SJCRH30 (cell line): ENCODE measurements at regions not wholly inside any gene's neighbourhood (a gene's known extent, or its start where the extent isn't known, plus 50 kb on each side); places are given as distances from the start of the nearest gene placed in this dataset.
A peak's percentile ranks its signal among the peaks of the same experiment; 100 is the strongest.

Experiments
- DNase-seq, 2 experiments: peaks; one replicate each; pipeline ENCODE4 v3.0.0-alpha.2; 2015 to 2020
- H3K27ac ChIP-seq: fragments of 250-450 bp; sonication (Bioruptor Pico); 2 replicates; pipeline ENCODE4 v1.5.1; 2020; ENCODE audit warnings: mild to moderate bottlenecking, moderate library complexity
- H3K27me3 ChIP-seq: fragments of 250-450 bp; sonication (Bioruptor Pico); 2 replicates; pipeline ENCODE4 v1.5.1; 2020; ENCODE audit warnings: mild to moderate bottlenecking, moderate library complexity
- H3K36me3 ChIP-seq: fragments of 250-450 bp; sonication (Bioruptor Pico); 2 replicates; pipeline ENCODE4 v1.5.1; 2020; ENCODE audit warnings: mild to moderate bottlenecking, moderate library complexity
- H3K4me1 ChIP-seq: fragments of 250-450 bp; sonication (Bioruptor Pico); 2 replicates; pipeline ENCODE4 v1.5.1; 2020; ENCODE audit warnings: mild to moderate bottlenecking, moderate library complexity
- H3K4me3 ChIP-seq: fragments of 250-450 bp; sonication (Bioruptor Pico); 2 replicates; pipeline ENCODE4 v1.5.1; 2020; ENCODE audit warnings: mild to moderate bottlenecking, moderate library complexity
- H3K9me3 ChIP-seq: fragments of 250-450 bp; sonication (Bioruptor Pico); replicated peaks from 2 replicates; pipeline ENCODE4 v1.5.1; 2020; ENCODE audit warnings: mild to moderate bottlenecking, moderate library complexity

DNA sequence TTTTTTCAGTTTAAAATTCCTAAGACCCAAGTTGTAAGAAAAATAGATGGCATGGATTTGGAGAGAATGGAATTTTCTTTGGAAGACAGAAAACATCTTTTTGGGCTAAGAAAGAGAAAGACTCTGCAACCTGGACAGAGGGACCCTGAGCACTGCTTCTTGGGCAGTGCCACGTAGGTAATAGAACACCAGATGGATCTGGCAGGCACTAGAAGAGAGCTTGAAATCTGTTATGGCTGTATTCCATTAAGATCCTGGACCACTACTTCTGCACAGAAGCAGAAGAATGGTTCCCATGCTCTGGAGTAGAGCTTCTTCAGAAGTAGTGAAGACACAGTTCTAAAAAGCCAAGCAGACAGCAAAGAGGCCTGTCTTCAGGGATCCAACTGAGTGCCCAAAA, 306.4 kb upstream of the CD180 start:
- no peaks in the 10 kb centered on the region for H3K9me3 ChIP-seq
- no peak overlapping the region for H3K4me3 ChIP-seq
- no peaks in the 10 kb centered on the region for H3K27me3 ChIP-seq
- no peaks in the 10 kb centered on the region for H3K36me3 ChIP-seq
- H3K4me1 ChIP-seq, result no peaks in the 10 kb centered on the region
- H3K27ac ChIP-seq, result no peak overlapping the region
- DNase-seq, result no peak

DNA sequence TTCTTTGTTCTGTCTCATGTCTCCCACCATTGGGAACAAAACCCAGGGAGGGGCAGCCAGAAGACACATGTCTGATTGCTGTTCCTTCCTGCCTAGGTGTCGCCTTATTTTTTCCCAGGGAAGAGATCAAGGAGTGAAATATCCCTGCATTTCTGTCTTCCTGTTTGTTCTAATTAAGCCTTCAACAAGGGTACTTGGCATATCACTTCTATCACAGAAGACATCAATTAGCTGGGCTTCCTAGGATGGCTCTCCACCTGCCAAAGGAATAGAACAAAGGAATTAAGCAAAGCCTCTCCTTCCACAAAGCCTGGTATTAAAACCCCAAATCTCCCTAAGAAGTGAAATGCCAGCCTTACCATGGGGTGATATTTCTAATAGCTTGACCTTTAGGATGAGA, 299.5 kb upstream of the CD180 start:
- no peak overlapping the region for H3K4me3 ChIP-seq
- no peaks in the 10 kb centered on the region for H3K27me3 ChIP-seq
- no peak for DNase-seq
- no peaks in the 10 kb centered on the region for H3K9me3 ChIP-seq
- no peak overlapping the region for H3K27ac ChIP-seq
- H3K36me3 ChIP-seq, result no peaks in the 10 kb centered on the region
- no peaks in the 10 kb centered on the region for H3K4me1 ChIP-seq

DNA sequence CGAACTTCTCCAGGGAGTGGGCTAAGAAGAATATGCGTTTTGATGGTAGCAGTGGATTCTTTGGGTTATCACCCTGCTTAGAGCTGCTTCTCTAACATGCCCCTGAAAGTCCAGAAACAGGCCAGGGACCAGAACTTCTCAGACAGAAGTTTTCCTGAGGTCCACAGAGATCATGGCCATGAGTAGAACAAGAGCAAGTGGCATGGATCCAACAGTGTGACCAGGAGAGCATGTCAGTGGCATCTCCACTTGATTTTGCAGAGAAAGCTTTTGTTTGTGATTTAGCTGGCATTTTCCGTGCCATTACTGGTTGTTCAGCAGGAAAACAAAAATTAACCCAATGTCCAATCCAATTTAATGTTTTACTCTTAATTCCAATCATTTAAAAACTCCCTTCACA, 298.5 kb upstream of the CD180 start:
- Histone ChIP-seq H3K4me1 (no peaks in the 10 kb centered on the region), H3K27ac (no peak overlapping the region), H3K36me3 (no peaks in the 10 kb centered on the region), H3K4me3 (no peak overlapping the region), H3K27me3 (no peaks in the 10 kb centered on the region), H3K9me3 (no peaks in the 10 kb centered on the region)
- DNase-seq, result no peak

DNA sequence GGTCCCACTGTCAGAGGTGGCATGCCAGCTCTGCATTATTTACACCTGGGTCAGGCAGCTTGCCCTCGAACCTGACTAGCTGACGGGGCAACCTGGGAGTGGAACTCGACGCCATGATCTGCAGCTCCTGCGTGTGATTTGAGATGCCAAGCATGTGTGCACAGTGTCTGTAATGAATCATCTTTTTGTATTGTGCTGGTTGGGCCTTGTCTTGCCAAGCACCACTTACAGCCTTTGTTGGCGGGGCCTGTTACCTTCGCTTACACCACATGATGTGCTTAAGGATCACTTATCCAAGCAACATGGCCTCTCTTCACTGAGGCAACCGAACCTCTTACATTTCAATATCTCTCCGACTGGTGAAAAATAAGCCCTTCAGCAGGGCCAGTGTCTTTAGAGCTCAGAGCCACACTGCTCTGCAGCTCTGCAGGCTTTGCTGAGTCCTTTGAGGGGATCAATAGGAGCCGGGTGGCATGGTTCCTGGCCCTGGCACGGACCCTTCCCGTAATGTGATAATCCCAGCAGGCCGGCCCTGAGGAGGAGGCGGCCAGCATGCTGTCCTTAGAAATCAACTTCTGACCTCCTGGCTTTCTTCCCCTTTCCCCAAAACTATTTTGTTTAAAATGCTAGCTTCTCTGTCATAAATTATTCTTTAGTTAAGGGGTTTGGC, 297.7 kb upstream of the CD180 start:
- no peak overlapping the region for H3K27ac ChIP-seq
- no peak overlapping the region for H3K4me3 ChIP-seq
- H3K9me3 ChIP-seq, result no peaks in the 10 kb centered on the region
- DNase-seq, result no peak
- no peaks in the 10 kb centered on the region for H3K36me3 ChIP-seq
- no peaks in the 10 kb centered on the region for H3K27me3 ChIP-seq
- H3K4me1 ChIP-seq, result no peaks in the 10 kb centered on the region

DNA sequence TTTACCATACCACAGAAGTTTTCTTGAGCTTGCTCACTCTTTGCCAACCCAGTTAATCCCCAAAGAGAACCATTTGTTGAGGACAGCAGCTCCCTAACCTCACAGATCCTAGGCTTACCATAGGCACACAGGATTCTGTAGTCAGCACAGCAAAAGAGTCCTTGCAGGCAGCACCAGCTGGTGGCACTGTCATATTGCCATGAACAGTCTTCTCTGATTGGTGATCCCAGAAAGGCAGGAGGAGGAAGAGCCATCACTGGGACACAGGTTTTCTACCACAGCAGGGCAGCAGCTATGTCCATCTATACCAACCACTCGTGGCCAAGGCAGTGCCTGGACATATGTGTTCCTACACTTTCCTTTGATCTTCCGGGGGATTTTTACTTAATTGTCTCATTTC, 297.1 kb upstream of the CD180 start:
- H3K27me3 ChIP-seq, result no peaks in the 10 kb centered on the region
- H3K36me3 ChIP-seq, result no peaks in the 10 kb centered on the region
- peak in 1 of 2 experiments; percentile 13 for DNase-seq
- H3K4me1 ChIP-seq, result no peaks in the 10 kb centered on the region
- no peaks in the 10 kb centered on the region for H3K9me3 ChIP-seq
- no peak overlapping the region for H3K4me3 ChIP-seq
- no peak overlapping the region for H3K27ac ChIP-seq

DNA sequence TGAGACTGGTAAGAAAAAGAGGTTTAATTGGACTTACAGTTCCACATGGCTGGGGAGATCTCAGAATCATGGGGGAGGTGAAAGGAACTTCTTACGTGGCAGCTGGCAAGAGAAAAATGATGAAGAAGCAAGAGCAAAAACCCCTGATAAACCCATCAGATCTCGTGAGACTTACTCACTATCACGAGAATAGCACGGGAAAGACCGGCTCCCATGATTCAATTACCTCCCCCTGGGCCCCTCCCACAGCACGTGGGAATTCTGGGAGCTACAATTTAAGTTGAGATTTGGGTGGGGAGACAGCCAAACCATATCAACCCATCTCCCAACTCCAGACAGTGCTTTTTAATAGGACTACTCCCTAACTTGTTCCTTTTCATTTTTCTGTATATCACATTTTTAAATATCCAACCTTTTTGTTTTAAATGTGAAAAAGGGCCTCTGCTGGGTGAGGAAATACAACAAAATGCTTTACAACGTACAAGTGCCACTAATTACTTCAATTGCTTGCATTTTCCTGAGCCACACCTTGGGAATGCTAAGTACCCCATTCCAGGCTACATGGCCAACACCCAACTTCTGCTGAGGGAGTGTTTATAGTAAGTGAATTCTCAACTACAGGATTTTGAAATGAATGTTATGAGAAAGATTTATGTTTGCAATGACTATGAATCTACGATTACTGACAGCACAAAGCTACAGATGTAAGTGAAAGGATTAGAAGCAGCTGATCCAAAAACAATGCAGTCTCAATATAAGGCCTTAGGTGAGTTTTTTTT, 294.1 kb upstream of the CD180 start:
- Histone ChIP-seq H3K36me3 (no peaks in the 10 kb centered on the region), H3K27me3 (no peaks in the 10 kb centered on the region), H3K4me1 (no peaks in the 10 kb centered on the region), H3K9me3 (no peaks in the 10 kb centered on the region), H3K27ac (no peak overlapping the region), H3K4me3 (no peak overlapping the region)
- no peak for DNase-seq

DNA sequence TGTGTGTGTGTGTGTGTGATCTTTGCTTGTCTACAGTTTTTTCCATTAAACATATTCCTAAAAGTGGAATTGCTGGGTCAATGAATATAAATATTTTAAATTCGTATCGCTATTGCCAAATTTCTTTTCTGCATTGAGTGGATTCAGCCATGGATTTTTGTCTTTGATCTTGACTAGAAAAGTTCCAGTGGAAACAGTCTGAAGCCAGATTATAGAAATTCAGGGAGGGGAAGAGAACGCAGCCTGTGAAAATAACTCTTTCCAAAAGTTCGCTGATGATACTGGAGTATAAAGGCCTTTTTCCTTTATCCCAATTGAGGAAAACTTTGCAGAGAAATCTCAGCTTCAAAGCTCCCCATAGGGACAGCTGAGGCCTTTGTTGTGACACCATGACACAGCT, 292.3 kb upstream of the CD180 start:
- H3K36me3 ChIP-seq, result no peaks in the 10 kb centered on the region
- no peak overlapping the region for H3K27ac ChIP-seq
- no peaks in the 10 kb centered on the region for H3K9me3 ChIP-seq
- H3K27me3 ChIP-seq, result no peaks in the 10 kb centered on the region
- H3K4me3 ChIP-seq, result no peak overlapping the region
- no peaks in the 10 kb centered on the region for H3K4me1 ChIP-seq
- no peak for DNase-seq

DNA sequence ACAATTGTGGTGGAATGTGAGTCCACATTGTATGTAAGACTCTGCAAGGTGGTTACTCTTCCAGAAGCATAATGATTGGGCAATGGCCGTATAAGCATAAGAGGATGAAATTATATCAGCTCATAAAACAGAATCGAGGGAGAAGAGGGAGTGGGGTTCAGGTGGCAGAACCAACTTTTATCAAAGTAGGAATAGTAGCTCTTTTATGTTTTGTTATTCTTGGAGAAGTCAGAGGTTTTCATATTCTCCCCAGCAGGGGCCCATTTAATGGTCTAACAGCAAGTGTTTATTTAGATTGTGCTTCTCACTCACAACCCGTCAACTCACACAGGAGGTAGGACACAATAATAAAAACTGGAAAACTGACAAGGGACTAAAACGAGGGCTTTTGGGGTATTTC, 291.3 kb upstream of the CD180 start:
- H3K36me3 ChIP-seq, result no peaks in the 10 kb centered on the region
- H3K9me3 ChIP-seq, result no peaks in the 10 kb centered on the region
- no peaks in the 10 kb centered on the region for H3K27me3 ChIP-seq
- H3K27ac ChIP-seq, result no peak overlapping the region
- no peak overlapping the region for H3K4me3 ChIP-seq
- no peaks in the 10 kb centered on the region for H3K4me1 ChIP-seq
- no peak for DNase-seq

DNA sequence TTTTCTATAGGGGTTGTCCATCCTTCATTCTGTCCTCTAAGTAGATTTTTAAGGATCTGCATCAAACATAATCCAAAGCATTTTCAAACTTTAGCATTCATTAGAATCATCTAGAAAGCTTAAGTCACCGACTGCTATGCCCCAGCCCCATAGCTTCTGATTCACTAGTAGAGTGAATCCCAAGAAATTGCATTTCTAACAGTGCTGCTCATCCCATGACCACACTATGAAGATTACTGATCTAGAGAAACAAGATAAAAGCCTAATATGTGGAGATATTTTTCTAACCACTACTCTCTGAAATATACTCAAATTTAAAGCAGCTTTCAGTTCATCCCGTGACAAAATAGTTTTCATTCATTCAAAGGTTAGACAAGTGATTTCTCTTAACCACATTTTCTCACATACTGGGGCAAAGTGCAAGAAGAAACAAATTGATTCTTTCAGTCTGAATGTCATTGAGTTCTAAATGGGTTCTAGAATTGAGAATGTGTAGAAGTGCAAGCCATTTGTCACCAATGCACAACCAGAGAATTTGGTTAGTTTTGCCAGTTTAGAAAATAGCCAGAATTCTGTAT, 286.9 kb upstream of the CD180 start:
- H3K9me3 ChIP-seq, result no peaks in the 10 kb centered on the region
- H3K27ac ChIP-seq, result no peak overlapping the region
- DNase-seq, result no peak
- no peak overlapping the region for H3K4me3 ChIP-seq
- no peaks in the 10 kb centered on the region for H3K4me1 ChIP-seq
- no peaks in the 10 kb centered on the region for H3K36me3 ChIP-seq
- H3K27me3 ChIP-seq, result no peaks in the 10 kb centered on the region

DNA sequence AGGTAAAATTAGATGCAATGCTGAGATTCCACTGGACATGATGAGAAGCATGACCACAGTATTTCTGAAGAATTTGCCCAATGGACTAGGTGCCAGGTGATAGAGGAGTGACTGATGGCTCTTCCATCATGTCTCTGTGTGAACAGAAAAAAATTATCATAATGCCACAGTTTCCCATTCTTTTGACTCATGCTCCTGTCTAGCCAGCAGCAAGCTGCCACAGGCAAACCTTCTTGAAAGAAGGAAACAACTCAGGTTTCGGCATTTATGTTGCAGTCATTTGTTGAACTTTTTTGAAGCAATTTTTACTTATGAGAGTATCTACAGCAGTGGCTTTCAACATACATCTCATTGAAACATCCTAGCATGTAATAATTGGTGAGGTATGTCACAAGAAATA, 284.8 kb upstream of the CD180 start:
- no peaks in the 10 kb centered on the region for H3K9me3 ChIP-seq
- no peak overlapping the region for H3K27ac ChIP-seq
- no peaks in the 10 kb centered on the region for H3K36me3 ChIP-seq
- no peaks in the 10 kb centered on the region for H3K27me3 ChIP-seq
- no peaks in the 10 kb centered on the region for H3K4me1 ChIP-seq
- DNase-seq, result no peak
- no peak overlapping the region for H3K4me3 ChIP-seq

DNA sequence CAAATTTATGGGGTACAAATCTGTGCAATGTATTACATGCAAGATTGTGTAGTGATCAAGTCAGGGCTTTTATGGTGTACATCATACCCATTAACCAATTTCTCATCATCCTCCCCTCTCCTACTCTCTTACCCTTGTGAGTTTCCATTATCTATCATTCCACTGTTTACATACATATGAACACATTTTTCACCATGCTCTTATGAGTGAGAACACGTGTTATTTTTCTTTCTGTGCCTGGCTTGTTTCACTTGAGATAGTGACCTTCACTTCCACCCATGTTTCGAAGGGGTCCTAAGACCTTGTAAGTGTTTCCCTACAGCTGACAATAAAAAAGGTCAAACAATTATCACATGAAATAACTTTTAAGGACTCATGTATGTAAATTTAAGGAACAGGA, 281.7 kb upstream of the CD180 start:
- no peak overlapping the region for H3K4me3 ChIP-seq
- H3K4me1 ChIP-seq, result no peaks in the 10 kb centered on the region
- H3K36me3 ChIP-seq, result no peaks in the 10 kb centered on the region
- H3K27me3 ChIP-seq, result no peaks in the 10 kb centered on the region
- no peak for DNase-seq
- H3K27ac ChIP-seq, result no peak overlapping the region
- no peaks in the 10 kb centered on the region for H3K9me3 ChIP-seq

DNA sequence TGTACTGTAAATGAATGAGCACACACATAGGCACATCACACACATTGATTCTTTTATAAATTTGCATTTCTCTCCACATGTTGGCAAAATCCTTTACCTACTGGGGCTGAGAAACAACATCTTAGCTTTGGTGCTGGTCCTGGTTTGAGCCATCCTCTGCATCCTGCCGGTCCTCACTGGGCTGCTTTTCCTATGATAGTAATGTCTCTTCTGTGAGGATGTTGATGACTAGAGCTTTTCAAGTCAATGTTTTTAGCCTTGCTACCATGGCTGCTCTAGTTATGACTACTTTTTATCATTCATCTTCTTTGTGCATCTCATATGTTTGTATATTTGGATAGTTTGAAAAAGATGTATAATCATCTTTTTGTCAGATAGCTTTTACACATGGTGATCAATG, 280.4 kb upstream of the CD180 start:
- H3K9me3 ChIP-seq, result no peaks in the 10 kb centered on the region
- H3K4me1 ChIP-seq, result no peaks in the 10 kb centered on the region
- no peaks in the 10 kb centered on the region for H3K36me3 ChIP-seq
- H3K4me3 ChIP-seq, result no peak overlapping the region
- no peak overlapping the region for H3K27ac ChIP-seq
- no peaks in the 10 kb centered on the region for H3K27me3 ChIP-seq
- no peak for DNase-seq

DNA sequence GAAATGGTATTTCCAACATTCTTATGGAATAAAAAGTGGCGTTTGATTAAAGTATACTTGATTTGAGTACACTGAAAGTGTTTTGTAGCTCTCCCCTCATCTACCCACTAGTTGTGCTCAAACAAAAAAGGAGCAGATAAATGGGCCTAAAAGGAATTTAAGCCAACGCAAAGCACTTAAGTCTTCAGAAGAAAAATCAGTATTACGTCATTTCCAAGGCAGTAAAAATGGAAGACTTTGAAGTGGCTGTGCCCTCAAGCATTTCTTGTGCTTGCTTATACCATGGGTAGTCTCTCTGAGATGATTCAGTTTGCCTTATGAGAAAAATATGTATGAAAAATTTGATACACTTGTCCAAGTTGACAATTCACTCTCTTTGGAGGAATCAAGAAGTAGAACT, 279.9 kb upstream of the CD180 start:
- H3K4me3 ChIP-seq, result no peak overlapping the region
- H3K4me1 ChIP-seq, result no peaks in the 10 kb centered on the region
- H3K36me3 ChIP-seq, result no peaks in the 10 kb centered on the region
- no peaks in the 10 kb centered on the region for H3K27me3 ChIP-seq
- no peak overlapping the region for H3K27ac ChIP-seq
- peak in 1 of 2 experiments; percentile 3 for DNase-seq
- H3K9me3 ChIP-seq, result no peaks in the 10 kb centered on the region

DNA sequence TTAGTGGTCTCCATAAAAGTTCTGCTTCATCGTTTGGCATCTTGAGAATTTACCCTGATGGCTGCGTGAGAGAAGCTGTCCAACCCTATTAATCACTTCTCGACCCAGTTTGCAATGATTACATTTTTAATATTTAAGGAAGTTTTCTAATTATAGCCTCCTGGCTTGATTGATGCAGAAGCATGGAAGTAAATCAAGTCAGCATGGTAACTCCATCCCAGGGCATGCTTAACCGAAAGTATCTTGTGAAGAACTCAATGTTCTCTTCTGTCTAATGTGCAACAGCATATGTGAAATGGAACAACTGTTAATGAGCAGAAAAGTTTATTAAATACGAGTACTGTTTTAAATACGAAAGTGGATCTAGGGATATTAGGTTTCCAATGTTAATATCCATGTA, 278.9 kb upstream of the CD180 start:
- no peaks in the 10 kb centered on the region for H3K4me1 ChIP-seq
- H3K27me3 ChIP-seq, result no peaks in the 10 kb centered on the region
- no peaks in the 10 kb centered on the region for H3K9me3 ChIP-seq
- H3K36me3 ChIP-seq, result no peaks in the 10 kb centered on the region
- no peak for DNase-seq
- no peak overlapping the region for H3K4me3 ChIP-seq
- H3K27ac ChIP-seq, result no peak overlapping the region

DNA sequence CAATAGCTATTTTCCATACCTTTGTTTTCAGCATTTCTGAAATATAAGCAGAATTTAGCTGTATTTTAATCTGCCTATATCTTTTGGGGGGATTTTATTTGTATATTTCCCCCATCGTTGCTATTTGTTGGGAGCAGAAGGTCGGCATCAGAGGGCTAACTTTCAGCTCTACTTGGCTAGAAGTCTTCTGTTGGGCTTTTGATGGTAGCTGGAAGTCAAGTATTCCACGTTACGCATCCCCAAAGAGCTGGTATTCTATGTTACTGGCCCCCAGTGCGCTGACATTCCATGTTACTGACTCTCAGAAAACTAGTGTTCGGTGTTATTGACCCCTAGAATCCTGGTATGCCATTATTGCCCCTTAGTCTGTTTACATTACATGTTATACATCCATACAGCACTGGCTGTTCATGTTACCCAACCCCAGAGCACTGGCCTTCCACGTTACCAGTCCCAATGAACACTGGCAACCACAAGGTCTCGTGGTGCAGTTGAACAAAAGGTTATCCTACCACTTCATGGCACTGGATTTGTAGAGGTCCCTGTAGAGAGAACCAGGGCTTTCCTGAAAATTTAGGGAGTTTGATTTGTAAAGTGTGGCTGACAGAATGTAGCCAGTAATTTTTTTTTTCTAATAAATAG, 278.1 kb upstream of the CD180 start:
- Histone ChIP-seq H3K27me3 (no peaks in the 10 kb centered on the region), H3K4me1 (no peaks in the 10 kb centered on the region), H3K36me3 (no peaks in the 10 kb centered on the region), H3K27ac (no peak overlapping the region), H3K9me3 (no peaks in the 10 kb centered on the region), H3K4me3 (no peak overlapping the region)
- no peak for DNase-seq
